ENCODE measurements at regions not wholly inside any gene's neighbourhood (a gene's known extent, or its start where the extent isn't known, plus 50 kb on each side); places are given as distances from the start of the nearest gene placed in this dataset.

DNA sequence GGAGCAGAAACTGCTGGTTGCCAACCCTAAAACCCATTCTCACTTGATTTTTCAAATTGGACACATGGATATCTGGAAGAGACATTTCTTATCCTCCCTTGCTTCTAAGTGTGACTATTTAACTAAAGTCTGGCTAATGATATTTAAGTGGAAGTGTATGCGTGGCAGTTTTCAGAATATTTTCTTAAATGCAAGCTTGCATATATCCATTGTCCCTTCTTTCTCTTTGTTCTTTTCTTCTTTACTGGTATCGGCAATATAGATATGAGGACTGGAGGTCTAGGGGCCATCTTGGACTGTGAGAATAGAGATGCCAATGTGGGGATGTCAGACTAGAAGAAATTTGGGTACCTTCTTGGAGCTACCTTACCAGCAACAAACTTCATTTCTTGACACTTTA lies 364.3 kb upstream of the DPH6 start:
- TF ChIP-seq POLR2AphosphoS5 (IDR thresholded peaks at IDR 0.05; ENCODE audit: low read depth, low read length) (no peak), SIN3A (IDR thresholded peaks at IDR 0.05; ENCODE audit: borderline replicate concordance, insufficient read depth, low read length) (no peak), TAF1 (IDR thresholded peaks at IDR 0.05; ENCODE audit: borderline replicate concordance, insufficient read depth, low read length) (no peak), FOXP2 (optimal IDR thresholded peaks at IDR 0.05; ENCODE audit: borderline replicate concordance, extremely low read depth, extremely low read length, insufficient read depth) (no peak)
- TF ChIP-seq, protein P1, sequence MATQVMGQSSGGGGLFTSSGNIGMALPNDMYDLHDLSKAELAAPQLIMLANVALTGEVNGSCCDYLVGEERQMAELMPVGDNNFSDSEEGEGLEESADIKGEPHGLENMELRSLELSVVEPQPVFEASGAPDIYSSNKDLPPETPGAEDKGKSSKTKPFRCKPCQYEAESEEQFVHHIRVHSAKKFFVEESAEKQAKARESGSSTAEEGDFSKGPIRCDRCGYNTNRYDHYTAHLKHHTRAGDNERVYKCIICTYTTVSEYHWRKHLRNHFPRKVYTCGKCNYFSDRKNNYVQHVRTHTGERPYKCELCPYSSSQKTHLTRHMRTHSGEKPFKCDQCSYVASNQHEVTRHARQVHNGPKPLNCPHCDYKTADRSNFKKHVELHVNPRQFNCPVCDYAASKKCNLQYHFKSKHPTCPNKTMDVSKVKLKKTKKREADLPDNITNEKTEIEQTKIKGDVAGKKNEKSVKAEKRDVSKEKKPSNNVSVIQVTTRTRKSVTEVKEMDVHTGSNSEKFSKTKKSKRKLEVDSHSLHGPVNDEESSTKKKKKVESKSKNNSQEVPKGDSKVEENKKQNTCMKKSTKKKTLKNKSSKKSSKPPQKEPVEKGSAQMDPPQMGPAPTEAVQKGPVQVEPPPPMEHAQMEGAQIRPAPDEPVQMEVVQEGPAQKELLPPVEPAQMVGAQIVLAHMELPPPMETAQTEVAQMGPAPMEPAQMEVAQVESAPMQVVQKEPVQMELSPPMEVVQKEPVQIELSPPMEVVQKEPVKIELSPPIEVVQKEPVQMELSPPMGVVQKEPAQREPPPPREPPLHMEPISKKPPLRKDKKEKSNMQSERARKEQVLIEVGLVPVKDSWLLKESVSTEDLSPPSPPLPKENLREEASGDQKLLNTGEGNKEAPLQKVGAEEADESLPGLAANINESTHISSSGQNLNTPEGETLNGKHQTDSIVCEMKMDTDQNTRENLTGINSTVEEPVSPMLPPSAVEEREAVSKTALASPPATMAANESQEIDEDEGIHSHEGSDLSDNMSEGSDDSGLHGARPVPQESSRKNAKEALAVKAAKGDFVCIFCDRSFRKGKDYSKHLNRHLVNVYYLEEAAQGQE (IDR thresholded peaks at IDR 0.05; ENCODE audit: insufficient read depth in 1 of 2, low read depth in 2 of 2, low read length in 2 of 2) = no peak
